ENCODE measurements at regions not wholly inside any gene's neighbourhood (a gene's known extent, or its start where the extent isn't known, plus 50 kb on each side); places are given as distances from the start of the nearest gene placed in this dataset.

DNA sequence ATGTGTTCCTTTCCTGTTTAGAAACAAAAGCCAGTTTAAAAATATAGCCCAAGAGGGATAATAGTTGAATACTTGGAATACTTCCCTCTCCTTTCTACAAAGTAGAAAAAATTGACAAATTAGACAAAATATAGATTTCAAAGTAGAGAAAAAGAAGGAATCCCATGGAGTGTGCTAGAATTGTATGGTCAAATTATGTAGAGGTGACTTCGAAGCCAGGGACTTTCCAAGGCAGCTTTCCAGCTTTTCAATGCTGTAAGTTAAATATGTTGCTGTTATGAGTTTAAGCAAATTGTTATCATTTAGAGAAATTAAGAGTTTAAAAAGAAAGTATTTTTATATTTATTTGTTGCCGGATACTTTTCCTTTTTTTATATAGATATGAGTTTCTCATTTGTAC is 415.5 kb upstream of the OPRM1 start:
- DNase-seq = no peak

DNA sequence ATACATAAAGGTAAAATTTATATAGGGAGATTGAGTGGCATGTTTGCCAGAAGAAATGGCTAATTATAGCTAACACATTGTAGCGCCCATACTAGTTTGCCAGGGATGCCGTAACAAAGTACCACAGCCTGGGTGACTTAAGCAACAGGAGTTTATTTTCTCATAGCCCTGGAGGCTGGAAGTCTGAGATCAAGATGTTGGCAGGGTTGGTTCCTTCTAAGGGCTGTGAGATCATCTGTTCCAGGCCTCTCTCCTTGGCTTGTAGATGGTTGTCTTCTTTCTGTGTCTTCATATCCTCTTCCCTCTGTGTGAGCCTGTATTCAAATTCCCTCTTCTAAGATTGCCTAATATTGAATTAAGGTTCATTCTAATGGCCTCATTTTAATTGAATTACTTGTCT is 417.5 kb upstream of the OPRM1 start:
- DNase-seq = no peak

DNA sequence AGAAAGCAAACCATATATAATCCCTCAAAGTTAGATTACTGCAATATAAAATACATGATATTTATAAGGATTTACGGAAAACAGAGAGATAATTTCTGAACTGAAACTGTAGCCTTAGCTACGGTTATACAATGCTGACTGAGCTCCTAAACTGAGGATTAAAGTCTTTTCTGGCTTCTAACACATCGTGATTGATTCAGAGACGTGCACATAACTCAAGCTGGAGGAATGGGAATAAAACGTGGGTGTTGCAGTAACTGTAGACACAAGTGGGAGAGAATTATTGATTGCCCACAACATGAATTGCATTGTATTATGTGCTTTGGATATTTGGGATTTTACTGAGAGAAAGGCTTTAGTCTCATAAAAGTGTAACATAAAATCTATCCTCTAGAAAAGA is 418.0 kb upstream of the OPRM1 start:
- DNase-seq = no peak

GRCh38 chr6:153618371-153619322 is 420.4 kb upstream of the OPRM1 start:
- no peak for DNase-seq

- no peak for DNase-seq
These were observed 422.5 kb upstream of the OPRM1 start for GRCh38 chr6:153616506-153616905.

DNA sequence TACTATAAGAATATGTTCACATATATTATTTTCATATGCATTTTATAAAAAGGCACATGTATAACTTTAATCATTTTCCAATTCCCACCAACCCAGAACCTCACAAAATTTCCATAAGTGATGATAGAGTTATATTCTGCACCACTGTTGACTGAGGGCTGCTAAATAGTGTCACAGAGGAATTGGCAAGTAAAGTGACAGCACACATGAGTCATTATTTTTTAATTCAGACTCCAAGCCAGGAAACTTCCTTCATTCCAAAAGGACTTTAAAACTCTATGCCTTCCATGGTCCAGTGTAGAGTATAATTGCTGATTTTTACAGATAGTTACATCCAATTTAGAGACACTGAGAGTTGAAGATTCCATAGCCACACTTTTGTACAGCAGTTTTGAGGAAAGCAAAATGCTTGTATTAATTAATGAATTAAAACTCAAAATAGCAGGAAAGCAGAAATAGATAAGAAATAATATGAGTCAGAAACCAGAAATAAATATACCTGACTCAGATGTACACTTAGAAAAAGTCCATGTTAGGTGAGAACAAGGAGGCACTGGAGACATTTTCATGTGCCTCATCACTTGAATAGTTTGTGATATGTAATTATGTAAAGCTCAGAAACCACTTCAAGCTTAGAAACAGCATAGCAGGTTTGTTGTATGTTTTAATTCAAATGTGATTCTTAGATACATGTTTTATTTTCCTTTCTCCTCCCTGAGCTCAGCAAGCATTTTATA is 425.2 kb upstream of the OPRM1 start:
- no peak for DNase-seq

GRCh38 chr6:153602401-153602800 is 436.6 kb upstream of the OPRM1 start:
- no peak for DNase-seq

GRCh38 chr6:153599901-153600300 is 439.1 kb upstream of the OPRM1 start:
- no peak for DNase-seq

DNA sequence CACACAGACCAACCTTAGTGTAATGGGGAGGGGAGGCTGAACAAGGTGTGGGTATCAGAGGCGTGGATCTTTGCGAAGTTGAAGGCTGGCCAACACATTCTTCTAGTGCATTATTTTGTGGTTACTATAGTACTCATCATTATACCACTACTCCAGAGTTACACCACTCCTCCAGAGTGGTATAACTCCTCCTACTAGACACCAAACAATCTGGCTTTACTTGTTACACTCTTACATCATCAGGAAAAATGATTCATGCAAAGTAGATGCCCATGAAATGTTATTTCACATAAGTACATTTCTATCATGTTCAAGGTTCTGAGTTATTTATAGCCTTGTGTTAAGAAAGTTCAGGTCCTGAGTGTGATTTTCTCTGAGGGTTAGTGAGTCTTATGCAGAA is 443.1 kb upstream of the OPRM1 start:
- no peak for DNase-seq

DNA sequence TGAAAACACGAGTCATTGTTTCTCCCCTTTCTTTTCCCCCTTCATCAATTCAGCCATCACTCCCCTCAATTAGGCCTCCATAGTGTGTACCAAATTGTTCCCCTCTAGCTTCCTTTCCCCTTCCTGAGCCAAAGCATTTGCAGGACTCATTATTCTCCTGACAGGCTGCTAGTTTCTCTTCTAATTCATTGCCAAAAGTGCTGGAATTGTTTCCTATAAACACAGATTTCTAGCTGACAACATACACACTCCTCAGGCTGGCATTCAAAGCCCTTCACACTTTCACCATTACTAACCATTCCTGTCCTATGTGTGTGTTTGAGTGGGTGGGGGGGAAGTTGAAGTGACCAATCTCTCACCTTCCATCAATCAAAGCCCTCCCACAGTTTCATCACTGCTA is 444.2 kb upstream of the OPRM1 start:
- DNase-seq = no peak

DNA sequence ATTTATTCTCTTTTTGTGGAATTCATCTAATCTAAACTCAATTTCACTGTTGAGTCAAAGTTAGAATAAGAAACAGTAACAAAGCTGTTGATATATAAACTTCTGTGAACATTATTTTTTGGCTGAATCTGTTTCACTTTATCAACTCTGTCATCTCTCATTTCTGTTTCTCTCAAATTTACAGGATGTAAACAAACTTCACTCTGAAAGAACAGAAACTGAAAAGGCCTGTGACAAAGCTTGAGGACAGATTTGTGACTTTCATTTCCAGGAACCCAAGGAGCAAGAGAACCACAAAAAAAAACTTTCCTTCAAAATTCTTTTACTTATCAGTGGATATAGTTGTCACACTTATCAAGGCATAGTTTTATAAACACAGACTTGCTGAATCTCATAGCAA is 447.9 kb upstream of the OPRM1 start:
- DNase-seq = no peak

GRCh38 chr6:153590411-153590810 is 448.6 kb upstream of the OPRM1 start:
- DNase-seq = no peak

GRCh38 chr6:153588330-153588729 is 450.7 kb upstream of the OPRM1 start:
- DNase-seq = no peak

- no peak for DNase-seq
These were observed 452.6 kb upstream of the RGS17 start for GRCh38 chr6:153583685-153584084.

DNA sequence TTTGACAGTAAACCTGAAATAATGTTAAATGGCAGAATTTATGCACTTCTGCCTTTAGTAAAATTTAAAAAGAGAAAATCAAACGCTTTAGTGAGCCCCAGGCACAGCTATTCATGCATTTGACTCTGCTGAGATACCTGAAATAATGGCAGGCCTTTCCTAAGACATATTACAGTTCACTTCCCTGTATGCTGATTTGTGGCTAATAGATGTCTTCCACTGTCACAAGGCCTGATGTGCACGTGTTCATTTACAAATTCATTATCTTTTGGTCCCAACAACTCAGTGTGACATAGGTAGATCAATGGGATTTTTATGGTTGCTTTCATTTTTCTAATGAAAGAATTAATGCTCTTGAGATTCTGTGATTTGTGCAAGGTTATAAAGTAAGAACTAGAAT is 449.7 kb upstream of the RGS17 start:
- no peak for DNase-seq

- DNase-seq = no peak
These were observed 444.4 kb upstream of the RGS17 start for GRCh38 chr6:153575528-153575927.

DNA sequence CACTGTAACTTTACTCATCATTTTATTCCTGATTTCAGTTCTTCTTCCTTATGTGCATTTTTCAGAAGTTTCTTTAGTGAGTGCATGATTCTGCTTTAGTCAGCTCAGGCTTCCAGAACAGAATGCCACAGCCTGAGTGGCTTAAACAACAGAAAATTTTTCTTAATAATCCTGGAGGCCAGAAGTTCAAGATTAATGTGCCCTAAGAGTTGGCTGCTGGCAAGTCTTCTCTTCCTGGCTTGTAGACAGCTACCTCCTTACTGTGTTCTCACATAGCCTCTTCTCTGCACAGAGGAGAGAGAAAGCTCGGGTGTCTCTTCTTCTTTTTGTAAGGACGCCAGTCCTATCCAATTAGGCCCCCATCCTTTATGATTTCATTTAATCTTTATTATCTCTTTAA is 443.1 kb upstream of the RGS17 start:
- DNase-seq = no peak

DNA sequence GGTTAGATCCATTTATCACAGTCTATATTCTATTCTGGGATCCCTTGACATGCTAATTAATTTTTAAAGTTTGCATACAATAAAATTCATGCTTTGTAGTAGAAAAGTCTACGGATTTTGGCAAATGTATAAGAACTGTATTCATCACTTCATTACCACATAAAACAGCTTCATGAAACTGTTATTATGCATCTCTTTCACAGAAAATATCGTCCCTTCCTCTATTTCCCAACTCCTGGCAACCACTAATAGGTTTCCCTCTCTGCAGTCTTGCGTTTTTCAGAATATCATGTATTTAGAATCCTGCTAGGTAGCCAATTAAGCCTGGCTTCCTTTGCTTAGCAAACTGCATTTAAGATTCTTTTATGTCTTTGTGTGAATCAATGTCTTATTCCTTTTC is 441.3 kb upstream of the RGS17 start:
- DNase-seq = no peak

GRCh38 chr6:153568628-153569027 is 437.5 kb upstream of the RGS17 start:
- DNase-seq = no peak

DNA sequence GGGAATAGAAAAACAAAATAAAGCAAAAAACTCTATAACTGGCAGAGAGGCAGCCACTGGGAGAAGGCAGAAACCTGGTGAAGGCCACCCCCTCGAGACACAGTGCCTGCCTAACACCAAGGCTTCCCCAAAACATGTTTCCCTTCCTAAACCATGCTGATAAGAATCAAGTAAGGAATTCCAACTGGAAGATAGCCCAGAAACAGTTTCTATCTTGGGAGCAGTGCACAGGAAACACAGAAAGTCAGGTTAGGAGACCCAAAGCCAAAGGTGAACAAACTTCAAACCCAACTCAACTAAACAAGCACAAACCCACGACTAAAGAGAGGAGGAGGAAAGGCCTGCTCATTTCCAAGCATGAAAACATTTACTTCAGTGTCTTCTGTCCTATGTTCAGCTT is 433.7 kb upstream of the RGS17 start:
- DNase-seq = no peak

GRCh38 chr6:153563001-153563400 is 431.9 kb upstream of the RGS17 start:
- no peak for DNase-seq

DNA sequence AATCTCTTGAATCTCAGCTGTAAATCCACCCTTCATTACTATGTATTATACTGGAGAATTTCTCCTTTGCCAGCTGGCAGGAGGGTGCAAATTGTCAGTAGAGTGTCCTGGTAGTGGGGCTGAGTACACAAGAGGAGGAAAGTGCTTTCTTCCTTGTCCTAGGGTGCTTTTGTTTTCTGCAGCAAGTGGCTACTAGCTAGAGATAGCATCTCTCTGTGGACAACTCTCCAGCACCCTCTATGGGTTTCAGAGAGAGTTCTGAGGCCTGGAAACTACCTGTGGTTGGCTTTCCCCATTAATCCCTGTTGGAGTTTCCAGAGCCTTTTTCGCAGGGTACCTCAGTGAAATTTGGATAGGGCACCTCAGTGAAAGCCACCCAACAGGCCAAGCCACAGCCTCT is 422.5 kb upstream of the RGS17 start:
- DNase-seq = no peak

DNA sequence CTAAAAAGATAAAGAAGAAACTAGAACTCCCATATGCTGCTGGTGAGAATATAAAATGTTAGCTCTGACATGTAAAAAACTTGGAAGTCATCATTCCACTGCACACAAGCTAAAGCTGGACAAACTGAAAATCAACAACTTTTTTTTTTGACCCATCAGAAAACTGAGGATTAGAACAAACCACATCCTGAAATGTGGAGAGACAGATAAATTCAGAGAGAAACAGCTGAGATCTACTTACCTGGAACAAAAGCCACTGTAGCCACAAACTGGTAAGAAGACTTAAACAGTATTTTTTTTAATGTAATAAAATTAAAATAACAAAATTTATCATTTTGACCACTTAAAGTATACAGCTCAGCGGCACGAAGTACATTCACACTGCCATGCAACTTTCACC is 408.5 kb upstream of the RGS17 start:
- DNase-seq = no peak

DNA sequence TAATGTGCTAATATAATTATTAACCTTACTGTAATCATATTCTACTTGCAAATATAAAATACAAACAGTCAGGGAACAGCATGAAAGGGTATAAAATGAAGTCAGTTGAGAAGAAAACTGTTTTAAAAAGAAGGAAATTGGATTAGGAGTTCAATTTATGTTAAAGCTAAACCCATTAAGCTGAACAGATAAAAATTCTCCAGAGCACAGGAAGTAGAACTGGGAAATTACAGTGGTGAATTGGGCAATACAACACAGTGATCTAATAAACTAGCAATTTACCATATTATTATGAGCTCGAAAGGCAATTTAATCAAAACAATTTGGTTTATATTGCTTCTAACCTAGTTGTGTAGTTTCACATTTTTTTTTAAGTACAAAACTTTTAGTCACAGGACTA is 407.4 kb upstream of the RGS17 start:
- DNase-seq = no peak
